ENCODE measurements at regions not wholly inside any gene's neighbourhood (a gene's known extent, or its start where the extent isn't known, plus 50 kb on each side); places are given as distances from the start of the nearest gene placed in this dataset.

- no peaks in the 10 kb centered on the region for H3K36me3 ChIP-seq (ENCODE audit: insufficient read depth)
- H3K9me2 ChIP-seq (ENCODE audit: insufficient read depth), result no peaks in the 10 kb centered on the region
- TF ChIP-seq EZH2phosphoT487 (IDR thresholded peaks at IDR 0.05; ENCODE audit: unreplicated experiment) (no peak), POLR2AphosphoS5 (IDR thresholded peaks at IDR 0.05; ENCODE audit: low read depth) (no peak), JUNB (IDR thresholded peaks at IDR 0.05; ENCODE audit: unreplicated experiment) (no peak), ZNF331 (CRISPR knock-in tag; IDR thresholded peaks at IDR 0.05; ENCODE audit: low read depth) (no peak), NANOG (IDR thresholded peaks at IDR 0.05; ENCODE audit: borderline replicate concordance) (no peak), ZNF114 (CRISPR knock-in tag; IDR thresholded peaks at IDR 0.05) (no peak), STAT1 (IDR thresholded peaks at IDR 0.05; ENCODE audit: unreplicated experiment) (no peak), EZH2 (IDR thresholded peaks at IDR 0.05; ENCODE audit: low read depth, unreplicated experiment) (no peak), CTCF (conservative IDR thresholded peaks at IDR 0.05; ENCODE audit: low read depth in 2 of 2) (no peak), REST (IDR thresholded peaks at IDR 0.05; ENCODE audit: unreplicated experiment) (no peak), ZNF462 (CRISPR knock-in tag; IDR thresholded peaks at IDR 0.05) (no peak), CREB1 (CRISPR knock-in tag; IDR thresholded peaks at IDR 0.05; ENCODE audit: low read depth) (no peak)
- TF ChIP-seq, protein P1, sequence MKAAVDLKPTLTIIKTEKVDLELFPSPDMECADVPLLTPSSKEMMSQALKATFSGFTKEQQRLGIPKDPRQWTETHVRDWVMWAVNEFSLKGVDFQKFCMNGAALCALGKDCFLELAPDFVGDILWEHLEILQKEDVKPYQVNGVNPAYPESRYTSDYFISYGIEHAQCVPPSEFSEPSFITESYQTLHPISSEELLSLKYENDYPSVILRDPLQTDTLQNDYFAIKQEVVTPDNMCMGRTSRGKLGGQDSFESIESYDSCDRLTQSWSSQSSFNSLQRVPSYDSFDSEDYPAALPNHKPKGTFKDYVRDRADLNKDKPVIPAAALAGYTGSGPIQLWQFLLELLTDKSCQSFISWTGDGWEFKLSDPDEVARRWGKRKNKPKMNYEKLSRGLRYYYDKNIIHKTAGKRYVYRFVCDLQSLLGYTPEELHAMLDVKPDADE (IDR thresholded peaks at IDR 0.05), result no peak
- no peak overlapping the region for H2AFZ ChIP-seq
- no peaks in the 10 kb centered on the region for H4K20me1 ChIP-seq (replicated peaks; ENCODE audit: insufficient read depth)
- ATAC-seq (no peak), DNase-seq (ENCODE audit: low spot score) (no peak)
- H3K4me1 ChIP-seq (ENCODE audit: insufficient read depth), result no peaks in the 10 kb centered on the region
- H3K27me3 ChIP-seq (ENCODE audit: insufficient read depth), result no peaks in the 10 kb centered on the region
- Mint-ChIP-seq H3K27ac (no peak overlapping the region), H3K36me3 (ENCODE audit: low read depth) (no peaks in the 10 kb centered on the region), H3K4me1 (peaks cover 7% of the 10 kb centered on the region; the same call in 1 of the 3 replicates), H3K9me3 (no peaks in the 10 kb centered on the region), H3K4me3 (no peak overlapping the region), H3K27me3 (ENCODE audit: insufficient read depth, low read depth, poor library complexity) (no peaks in the 10 kb centered on the region)
- H3K4me2 ChIP-seq, result no peak overlapping the region
- H3K79me2 ChIP-seq (replicated peaks; ENCODE audit: insufficient read depth), result no peaks in the 10 kb centered on the region
- H3F3A ChIP-seq (replicated peaks; ENCODE audit: low read depth), result no peaks in the 10 kb centered on the region
- no peak overlapping the region for H3K27ac ChIP-seq (ENCODE audit: low read depth)
- no peak overlapping the region for H3K4me3 ChIP-seq
These were observed 140.3 kb upstream of the RASA1 start for GRCh38 chr5:87127426-87127825.

Data from GM23338 (cell line).